Fibroblast of the aortic adventitia (primary cell): ENCODE measurements at regions not wholly inside any gene's neighbourhood (a gene's known extent, or its start where the extent isn't known, plus 50 kb on each side); places are given as distances from the start of the nearest gene placed in this dataset.

Experiments used
- DNase-seq: peaks from one replicate; pipeline ENCODE4 v3.0.0-alpha.2; 2010; ENCODE audit warnings: low read depth
- H3K4me3 ChIP-seq: 2 replicates; pipeline ENCODE4 v1.5.1; 2011; ENCODE audit warnings: low read depth, mild to moderate bottlenecking, control low read depth, low read length, moderate library complexity
- TF ChIP-seq, protein P1 (sequence below): IDR thresholded peaks from 2 replicates; pipeline ENCODE4 v1.5.1; 2011; ENCODE audit warnings: mild to moderate bottlenecking, low read length, control low read depth, inconsistent platforms; ENCODE audit not compliant: insufficient read depth

DNA sequence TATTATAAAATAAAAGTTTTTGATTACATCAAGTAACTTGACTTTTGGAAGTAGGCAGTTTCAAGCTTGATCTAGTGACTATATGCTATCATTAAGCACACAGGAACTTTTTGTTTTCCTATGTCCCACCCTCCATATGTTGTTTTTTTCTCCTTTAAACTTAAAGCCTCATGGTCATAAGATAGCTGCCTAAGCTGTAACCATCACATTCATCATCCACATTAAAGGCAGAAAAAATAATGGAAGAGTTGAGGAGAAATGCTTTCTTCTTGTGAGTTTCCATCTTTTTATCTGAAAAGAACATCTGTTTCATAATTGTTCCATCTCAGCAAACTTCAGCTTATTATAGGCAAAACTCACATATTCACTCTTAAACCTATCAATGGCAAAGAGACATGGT, 630.4 kb downstream of the STK39 start:
- TF ChIP-seq, protein P1, sequence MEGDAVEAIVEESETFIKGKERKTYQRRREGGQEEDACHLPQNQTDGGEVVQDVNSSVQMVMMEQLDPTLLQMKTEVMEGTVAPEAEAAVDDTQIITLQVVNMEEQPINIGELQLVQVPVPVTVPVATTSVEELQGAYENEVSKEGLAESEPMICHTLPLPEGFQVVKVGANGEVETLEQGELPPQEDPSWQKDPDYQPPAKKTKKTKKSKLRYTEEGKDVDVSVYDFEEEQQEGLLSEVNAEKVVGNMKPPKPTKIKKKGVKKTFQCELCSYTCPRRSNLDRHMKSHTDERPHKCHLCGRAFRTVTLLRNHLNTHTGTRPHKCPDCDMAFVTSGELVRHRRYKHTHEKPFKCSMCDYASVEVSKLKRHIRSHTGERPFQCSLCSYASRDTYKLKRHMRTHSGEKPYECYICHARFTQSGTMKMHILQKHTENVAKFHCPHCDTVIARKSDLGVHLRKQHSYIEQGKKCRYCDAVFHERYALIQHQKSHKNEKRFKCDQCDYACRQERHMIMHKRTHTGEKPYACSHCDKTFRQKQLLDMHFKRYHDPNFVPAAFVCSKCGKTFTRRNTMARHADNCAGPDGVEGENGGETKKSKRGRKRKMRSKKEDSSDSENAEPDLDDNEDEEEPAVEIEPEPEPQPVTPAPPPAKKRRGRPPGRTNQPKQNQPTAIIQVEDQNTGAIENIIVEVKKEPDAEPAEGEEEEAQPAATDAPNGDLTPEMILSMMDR, result no peak
- no peak for DNase-seq
- no peak overlapping the region for H3K4me3 ChIP-seq

DNA sequence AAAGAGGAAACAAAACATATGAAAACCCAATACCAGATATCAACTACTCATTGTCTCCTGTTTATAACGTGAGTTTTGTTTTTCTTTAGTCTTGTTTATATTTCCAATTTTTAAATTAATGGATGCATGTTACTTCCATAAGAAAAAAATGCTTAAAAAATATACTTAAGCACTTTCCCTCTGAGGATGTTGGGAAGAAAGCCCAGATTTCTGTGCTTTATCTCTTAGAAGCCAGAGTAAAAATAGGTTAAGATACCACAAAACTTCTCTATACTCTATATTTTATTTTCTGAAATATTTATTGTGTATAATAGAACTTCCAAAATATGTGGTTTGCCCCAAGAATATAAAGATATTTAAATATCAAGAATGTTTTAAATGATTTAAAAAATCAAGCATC, 633.9 kb downstream of the STK39 start:
- H3K4me3 ChIP-seq, result no peak overlapping the region
- TF ChIP-seq, protein P1, result no peak
- DNase-seq, result no peak

DNA sequence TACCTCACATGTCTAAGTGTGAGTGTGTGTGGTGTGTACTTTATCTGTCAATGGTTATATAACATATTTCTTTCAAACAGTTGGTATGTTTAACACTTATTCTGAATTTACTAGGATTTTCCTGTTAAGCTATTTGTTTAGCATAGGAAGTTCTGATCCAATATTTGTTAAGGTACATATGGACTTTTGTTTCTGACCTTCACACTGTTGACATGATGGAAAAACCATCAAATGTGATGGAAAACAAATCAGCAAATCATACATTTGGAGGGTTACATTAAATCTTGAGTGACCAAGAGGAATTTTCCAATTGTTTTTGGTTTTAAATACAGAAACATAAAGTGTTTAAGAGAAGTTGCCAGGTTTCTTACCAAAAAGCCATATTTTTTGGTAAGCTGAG, 638.9 kb downstream of the STK39 start:
- TF ChIP-seq, protein P1, result no peak
- DNase-seq, result no peak
- no peak overlapping the region for H3K4me3 ChIP-seq

DNA sequence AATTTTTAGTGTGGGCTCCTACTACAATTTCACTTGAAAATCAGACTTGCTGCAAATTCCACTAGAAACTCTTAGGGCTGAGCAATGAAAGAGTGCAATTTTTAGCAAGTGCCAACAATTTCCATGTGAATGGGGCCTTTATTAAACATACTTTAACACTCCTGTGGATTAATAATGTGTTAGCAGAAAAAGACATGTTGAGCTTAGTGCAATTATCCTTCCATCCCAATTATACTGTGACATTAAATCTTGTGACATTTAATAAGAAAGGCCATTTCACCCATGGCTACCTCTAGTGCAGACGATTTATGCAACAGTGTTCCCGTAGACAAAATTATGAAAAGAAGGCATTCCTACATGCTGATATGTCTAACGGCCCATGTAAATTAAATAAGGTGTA, 639.7 kb downstream of the STK39 start:
- no peak for DNase-seq
- TF ChIP-seq, protein P1, result no peak
- no peak overlapping the region for H3K4me3 ChIP-seq

DNA sequence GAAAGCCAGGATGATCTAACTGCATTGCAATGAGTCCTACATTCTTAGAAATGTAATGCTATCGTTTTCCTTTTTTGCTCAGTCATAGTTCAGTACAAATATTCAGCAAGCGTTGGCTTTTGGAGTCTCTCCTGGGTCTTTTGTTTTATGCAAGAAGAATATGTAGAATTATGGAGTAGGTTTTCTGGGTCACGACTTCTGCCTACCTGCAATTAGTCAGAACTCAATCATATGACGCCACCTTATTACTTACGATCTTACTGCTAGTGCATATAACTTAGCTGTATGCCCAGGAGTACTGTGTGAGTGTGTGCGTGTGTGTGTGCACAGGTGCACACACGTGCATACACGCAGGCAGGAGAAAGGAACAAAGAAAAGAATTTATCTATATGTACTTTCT, 640.2 kb downstream of the STK39 start:
- no peak for DNase-seq

DNA sequence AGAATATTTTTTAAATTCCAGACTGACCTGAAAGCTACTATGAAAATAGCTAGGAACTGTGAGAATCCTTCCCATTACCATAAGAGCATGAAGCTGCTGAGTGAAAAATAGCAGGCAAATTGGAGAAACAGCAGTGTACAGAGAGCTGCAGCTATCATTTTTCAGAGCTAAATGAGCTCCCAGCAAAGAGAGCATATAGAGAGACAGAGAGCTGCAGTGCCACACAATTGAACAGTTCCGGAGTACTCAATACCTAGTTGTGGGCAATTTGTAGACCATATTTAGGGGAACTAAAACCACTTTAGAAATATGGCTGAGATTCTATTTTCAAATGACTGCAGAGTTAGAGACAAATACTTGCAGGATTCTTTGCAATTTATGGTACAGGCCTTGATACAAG, 645.3 kb downstream of the STK39 start:
- no peak overlapping the region for H3K4me3 ChIP-seq
- DNase-seq, result no peak
- TF ChIP-seq, protein P1, result no peak

More for the DNA sequence above, 640.2 kb downstream of the STK39 start:
- H3K4me3 ChIP-seq, result no peak overlapping the region
- TF ChIP-seq, protein P1, result no peak

DNA sequence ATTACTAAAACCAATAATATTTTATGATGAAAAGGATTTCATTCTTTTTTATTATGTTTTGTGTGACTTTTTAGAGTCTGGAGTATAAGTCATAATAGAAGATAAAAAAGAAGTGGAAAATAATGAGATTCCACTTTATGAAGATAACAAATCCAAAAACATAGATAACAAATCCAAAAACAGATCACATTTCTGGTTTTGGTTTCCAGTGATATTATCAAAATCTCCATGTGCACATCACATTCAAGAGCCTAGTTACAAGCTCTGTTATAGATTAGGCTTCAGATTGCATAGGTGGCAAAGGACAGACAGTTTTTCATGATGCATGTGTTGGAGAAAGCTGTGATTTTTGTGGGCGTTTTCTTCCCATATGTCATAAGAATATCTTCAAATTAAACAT, 648.2 kb downstream of the STK39 start:
- TF ChIP-seq, protein P1, result no peak
- H3K4me3 ChIP-seq, result no peak overlapping the region
- no peak for DNase-seq
